ENCODE measurements at regions not wholly inside any gene's neighbourhood (a gene's known extent, or its start where the extent isn't known, plus 50 kb on each side); places are given as distances from the start of the nearest gene placed in this dataset.

DNA sequence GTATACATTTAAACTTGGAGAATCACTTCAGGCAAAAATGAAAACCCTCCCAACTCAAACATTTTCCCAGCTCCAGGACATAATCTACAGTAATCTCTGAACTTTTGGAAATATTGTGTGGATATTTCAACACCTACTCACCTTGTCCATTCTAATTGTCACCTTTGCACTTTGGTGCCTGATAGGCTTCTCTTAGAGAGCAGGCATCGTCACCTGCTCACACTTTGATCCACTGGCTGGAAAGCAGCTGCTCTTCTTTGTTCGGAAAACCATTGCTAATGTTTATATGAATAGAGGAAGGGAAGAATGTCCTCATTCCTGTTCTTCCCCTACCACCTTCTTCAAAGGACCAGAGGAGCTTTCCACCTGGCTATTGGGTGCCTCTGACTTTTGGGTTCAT lies 411.2 kb downstream of the FGF9 start:
- no peak overlapping the region for H3K4me3 Mint-ChIP-seq
- H3K4me1 Mint-ChIP-seq, result peaks cover 9% of the 10 kb centered on the region
- H3K27ac Mint-ChIP-seq, result no peak overlapping the region
- no peaks in the 10 kb centered on the region for H3K27me3 Mint-ChIP-seq (ENCODE audit: low read depth)
- no peaks in the 10 kb centered on the region for H3K9me3 Mint-ChIP-seq
- TF ChIP-seq, protein P1, sequence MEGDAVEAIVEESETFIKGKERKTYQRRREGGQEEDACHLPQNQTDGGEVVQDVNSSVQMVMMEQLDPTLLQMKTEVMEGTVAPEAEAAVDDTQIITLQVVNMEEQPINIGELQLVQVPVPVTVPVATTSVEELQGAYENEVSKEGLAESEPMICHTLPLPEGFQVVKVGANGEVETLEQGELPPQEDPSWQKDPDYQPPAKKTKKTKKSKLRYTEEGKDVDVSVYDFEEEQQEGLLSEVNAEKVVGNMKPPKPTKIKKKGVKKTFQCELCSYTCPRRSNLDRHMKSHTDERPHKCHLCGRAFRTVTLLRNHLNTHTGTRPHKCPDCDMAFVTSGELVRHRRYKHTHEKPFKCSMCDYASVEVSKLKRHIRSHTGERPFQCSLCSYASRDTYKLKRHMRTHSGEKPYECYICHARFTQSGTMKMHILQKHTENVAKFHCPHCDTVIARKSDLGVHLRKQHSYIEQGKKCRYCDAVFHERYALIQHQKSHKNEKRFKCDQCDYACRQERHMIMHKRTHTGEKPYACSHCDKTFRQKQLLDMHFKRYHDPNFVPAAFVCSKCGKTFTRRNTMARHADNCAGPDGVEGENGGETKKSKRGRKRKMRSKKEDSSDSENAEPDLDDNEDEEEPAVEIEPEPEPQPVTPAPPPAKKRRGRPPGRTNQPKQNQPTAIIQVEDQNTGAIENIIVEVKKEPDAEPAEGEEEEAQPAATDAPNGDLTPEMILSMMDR (IDR thresholded peaks at IDR 0.05; ENCODE audit: unreplicated experiment in 3 of 3), result no peak
- H3K36me3 Mint-ChIP-seq (ENCODE audit: low read depth), result no peaks in the 10 kb centered on the region

DNA sequence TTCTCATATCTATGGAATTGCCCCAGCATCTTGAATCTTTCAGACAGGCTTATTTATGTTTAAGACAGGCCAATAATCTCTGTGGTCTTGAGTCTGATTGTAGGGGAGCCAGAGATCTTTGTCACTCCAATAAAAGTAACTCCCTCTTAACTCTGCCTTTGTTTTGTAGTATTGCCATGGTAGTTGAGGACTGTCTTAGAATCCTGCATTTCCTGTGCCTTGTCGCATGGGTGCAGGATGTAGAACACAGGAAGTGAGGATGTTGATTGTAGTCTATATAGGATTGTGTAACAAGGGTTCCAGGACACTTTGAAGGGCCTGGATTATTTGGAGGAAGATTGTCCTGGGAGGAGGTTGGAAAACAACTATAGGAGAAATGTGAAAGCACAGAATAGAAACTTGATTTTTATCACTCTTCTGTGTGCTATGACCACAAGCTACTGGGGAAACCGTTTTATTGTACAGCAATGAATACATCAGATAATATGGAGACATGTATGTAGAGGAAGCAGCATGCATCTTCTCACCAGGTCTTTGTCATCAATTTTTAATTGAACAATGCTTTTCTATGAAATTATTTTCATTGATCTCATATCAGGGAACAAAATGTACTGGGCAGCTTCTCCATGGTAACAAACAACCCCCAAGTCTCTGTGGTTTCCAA lies 411.7 kb downstream of the FGF9 start:
- no peaks in the 10 kb centered on the region for H3K27me3 Mint-ChIP-seq (ENCODE audit: low read depth)
- TF ChIP-seq, protein P1 (IDR thresholded peaks at IDR 0.05; ENCODE audit: unreplicated experiment in 3 of 3), result no peak
- H3K27ac Mint-ChIP-seq, result no peak overlapping the region
- no peaks in the 10 kb centered on the region for H3K36me3 Mint-ChIP-seq (ENCODE audit: low read depth)
- no peaks in the 10 kb centered on the region for H3K9me3 Mint-ChIP-seq
- no peak overlapping the region for H3K4me3 Mint-ChIP-seq
- H3K4me1 Mint-ChIP-seq, result peaks cover 12% of the 10 kb centered on the region

DNA sequence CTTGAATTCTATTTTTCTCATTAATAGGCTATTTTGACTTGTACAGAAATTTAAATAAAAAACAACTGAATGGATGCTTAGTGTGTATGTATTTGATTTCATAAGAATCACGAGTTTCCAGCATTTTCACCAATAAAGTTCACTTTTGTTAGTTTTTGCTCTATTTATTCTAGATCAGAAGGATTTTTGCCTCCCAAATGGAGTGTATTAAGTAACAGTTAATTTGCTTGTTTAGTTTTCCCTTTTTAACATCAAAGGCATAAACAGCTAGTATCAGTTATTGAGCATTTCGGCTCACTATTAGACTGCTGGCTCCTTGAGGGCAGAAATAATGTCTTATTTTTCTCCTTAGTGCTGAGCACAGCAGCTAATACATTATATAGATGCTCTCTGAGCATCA lies 414.1 kb downstream of the FGF9 start:
- TF ChIP-seq, protein P1 (IDR thresholded peaks at IDR 0.05; ENCODE audit: unreplicated experiment in 3 of 3), result no peak
- no peaks in the 10 kb centered on the region for H3K9me3 Mint-ChIP-seq
- no peaks in the 10 kb centered on the region for H3K27me3 Mint-ChIP-seq (ENCODE audit: low read depth)
- H3K4me1 Mint-ChIP-seq, result peaks cover 17% of the 10 kb centered on the region
- no peaks in the 10 kb centered on the region for H3K36me3 Mint-ChIP-seq (ENCODE audit: low read depth)
- H3K4me3 Mint-ChIP-seq, result no peak overlapping the region
- peak overlapping the region in 2 of 3 experiments; percentile 21 to 53 for H3K27ac Mint-ChIP-seq

DNA sequence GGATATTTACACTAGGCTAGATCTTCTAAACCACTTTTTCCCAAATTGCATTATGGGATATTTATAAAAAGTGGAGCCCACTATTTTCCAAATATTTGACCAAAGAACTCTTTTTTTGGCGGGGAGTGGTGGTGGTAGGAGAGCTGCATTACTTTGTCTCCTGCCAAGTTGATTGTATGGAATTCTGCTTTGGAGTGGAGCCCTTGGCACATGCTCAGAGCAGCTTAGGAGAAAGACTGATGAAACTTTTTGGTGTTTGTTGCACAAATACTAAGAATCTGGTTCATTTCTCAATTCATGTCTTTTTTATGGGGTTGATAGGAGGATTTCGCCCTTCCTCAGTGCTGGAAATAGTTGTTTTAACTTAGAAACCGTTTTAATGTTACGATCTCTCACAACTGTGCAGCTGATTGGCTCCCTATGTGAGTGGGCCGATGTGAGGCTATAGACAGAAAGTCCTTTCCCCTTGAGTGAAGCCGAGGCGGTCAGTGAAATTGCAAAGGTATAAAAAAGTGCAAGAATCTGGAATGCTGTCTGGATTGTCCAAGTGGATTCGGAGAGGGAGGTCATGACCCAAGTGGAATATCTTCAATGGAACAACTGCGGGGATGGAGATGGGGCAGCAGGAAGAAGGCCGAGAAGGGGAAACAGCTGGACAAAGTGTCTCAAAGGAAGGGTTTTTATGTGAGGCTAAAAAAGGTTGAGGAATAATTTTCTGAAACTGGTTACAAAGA lies 415.9 kb downstream of the FGF9 start:
- peaks cover 30% of the 10 kb centered on the region for H3K4me1 Mint-ChIP-seq
- TF ChIP-seq, protein P1 (IDR thresholded peaks at IDR 0.05; ENCODE audit: unreplicated experiment in 3 of 3), result no peak
- no peaks in the 10 kb centered on the region for H3K9me3 Mint-ChIP-seq

DNA sequence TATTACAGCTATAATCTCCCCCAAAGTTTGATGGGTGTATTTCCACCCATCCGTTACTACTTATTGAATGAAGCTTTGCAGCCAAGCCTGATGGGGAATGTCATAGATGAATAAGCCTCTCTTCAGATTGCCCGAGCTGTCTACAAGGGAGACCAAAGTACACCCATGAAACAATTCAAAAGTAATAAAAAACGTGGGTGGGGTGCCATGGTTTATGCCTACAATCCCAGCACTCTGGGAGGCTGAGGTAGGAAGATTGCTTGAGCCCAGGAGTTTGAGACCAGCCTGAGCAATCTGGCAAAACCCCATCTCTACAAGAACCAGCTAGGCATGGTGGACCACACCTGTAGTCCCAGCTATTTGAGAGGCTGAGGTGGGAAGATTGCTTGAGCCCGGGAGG lies 419.2 kb downstream of the FGF9 start:
- H3K4me3 Mint-ChIP-seq, result no peak overlapping the region
- H3K27ac Mint-ChIP-seq, result peak overlapping the region in 1 of 3 experiments; percentile 82

More for the DNA sequence above, 415.9 kb downstream of the FGF9 start:
- H3K4me3 Mint-ChIP-seq, result no peak overlapping the region
- no peaks in the 10 kb centered on the region for H3K36me3 Mint-ChIP-seq (ENCODE audit: low read depth)
- peak overlapping the region in 2 of 3 experiments; percentile 54 to 84 for H3K27ac Mint-ChIP-seq
- H3K27me3 Mint-ChIP-seq (ENCODE audit: low read depth), result no peaks in the 10 kb centered on the region

More for the DNA sequence above, 419.2 kb downstream of the FGF9 start:
- TF ChIP-seq, protein P1 (IDR thresholded peaks at IDR 0.05; ENCODE audit: unreplicated experiment in 3 of 3), result no peak
- peaks cover 4% of the 10 kb centered on the region for H3K27me3 Mint-ChIP-seq (ENCODE audit: low read depth)
- H3K4me1 Mint-ChIP-seq, result peaks cover 33% of the 10 kb centered on the region
- peaks cover under 1% of the 10 kb centered on the region for H3K9me3 Mint-ChIP-seq
- no peaks in the 10 kb centered on the region for H3K36me3 Mint-ChIP-seq (ENCODE audit: low read depth)

Measured in nephron (organoid).